ENCODE measurements at regions not wholly inside any gene's neighbourhood (a gene's known extent, or its start where the extent isn't known, plus 50 kb on each side); places are given as distances from the start of the nearest gene placed in this dataset.
"Not testable (repeated sequence)": the region's sequence is repeated elsewhere in the genome, so short reads cannot be mapped to it uniquely, and the experiment has no call there.

DNA sequence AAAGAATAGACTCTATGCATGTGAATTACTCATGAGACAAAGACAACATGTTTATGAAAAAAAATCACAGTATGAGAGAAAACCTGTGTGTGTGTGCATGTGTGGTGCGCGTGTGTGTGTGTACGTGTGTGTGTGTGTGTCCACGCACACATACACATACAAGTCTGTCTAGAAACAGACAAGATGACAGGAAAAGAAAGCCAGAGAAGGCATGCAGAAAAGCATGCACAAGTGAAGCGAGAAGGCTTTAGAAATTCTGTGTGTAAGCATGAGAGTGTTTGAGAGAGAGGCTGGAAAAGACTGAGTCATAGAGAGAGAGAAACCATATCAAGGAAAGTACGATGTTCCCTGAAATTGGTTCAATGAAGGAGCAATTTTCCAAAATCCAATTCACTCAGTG lies 566.4 kb upstream of the C16orf82 start:
- no peak overlapping the region for H3K27ac ChIP-seq
- TF ChIP-seq, protein P1, sequence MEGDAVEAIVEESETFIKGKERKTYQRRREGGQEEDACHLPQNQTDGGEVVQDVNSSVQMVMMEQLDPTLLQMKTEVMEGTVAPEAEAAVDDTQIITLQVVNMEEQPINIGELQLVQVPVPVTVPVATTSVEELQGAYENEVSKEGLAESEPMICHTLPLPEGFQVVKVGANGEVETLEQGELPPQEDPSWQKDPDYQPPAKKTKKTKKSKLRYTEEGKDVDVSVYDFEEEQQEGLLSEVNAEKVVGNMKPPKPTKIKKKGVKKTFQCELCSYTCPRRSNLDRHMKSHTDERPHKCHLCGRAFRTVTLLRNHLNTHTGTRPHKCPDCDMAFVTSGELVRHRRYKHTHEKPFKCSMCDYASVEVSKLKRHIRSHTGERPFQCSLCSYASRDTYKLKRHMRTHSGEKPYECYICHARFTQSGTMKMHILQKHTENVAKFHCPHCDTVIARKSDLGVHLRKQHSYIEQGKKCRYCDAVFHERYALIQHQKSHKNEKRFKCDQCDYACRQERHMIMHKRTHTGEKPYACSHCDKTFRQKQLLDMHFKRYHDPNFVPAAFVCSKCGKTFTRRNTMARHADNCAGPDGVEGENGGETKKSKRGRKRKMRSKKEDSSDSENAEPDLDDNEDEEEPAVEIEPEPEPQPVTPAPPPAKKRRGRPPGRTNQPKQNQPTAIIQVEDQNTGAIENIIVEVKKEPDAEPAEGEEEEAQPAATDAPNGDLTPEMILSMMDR (conservative IDR thresholded peaks at IDR 0.05): no peak

DNA sequence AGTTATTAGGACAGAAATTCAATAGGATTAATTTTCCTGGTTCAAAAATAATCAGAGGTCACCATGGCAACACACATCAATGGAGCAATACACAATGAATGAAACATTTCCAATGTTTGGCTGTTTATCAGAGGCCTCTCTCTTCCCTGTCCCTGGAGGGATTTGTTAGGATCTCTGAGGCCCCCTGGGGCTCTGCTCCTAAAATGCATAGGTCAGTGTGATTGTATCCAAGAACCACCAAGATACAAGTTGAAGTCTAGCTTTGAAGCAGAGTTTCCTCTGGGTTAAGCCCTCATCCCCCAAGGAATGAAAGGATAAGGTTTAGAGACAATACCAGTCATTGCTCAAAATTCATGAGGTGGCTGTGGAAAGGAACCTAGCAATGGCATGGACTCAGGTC lies 561.2 kb upstream of the C16orf82 start:
- H3K27ac ChIP-seq: no peak overlapping the region

DNA sequence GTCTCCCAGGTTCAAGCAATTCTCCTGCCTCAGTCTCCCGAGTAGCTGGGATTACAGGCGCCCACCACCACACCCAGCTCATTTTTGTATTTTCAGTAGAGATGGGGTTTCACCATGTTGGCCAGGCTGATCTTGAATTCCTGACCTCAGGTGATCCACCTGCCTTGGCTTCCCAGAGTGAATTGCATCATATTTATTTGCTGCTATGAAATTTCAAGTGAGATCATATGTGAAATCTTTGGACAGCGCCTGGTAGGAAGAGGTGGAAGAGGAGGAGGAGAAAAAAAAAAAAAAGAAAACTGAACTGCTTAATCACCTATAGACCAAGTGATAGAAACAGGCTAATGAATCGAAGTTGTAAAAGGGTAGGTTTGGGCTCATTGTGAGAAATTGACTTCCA lies 557.8 kb upstream of the C16orf82 start:
- H3K27ac ChIP-seq: not testable (repeated sequence)

More for the DNA sequence above, 561.2 kb upstream of the C16orf82 start:
- TF ChIP-seq, protein P1 (conservative IDR thresholded peaks at IDR 0.05): no peak

DNA sequence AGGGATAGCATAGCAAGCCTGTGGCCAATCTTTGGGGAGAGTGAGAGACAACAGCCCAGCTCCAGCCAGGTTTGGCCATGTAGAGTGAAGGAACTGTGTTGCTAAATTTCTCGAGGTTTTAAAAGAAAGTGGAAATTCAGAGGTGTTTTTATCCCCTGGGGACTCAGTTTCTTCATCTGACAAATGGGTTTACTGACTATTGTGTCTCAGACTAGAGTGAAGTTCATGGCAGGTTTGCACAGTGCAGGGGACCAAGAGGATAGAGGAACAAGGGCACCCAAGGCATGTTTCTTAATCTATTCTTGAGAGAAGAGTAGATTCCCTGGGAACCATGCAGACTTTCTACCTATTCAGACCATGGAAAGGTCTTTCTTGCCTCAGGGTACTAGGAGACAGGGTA lies 555.8 kb upstream of the C16orf82 start:
- TF ChIP-seq, protein P1 (conservative IDR thresholded peaks at IDR 0.05): no peak
- no peak overlapping the region for H3K27ac ChIP-seq

DNA sequence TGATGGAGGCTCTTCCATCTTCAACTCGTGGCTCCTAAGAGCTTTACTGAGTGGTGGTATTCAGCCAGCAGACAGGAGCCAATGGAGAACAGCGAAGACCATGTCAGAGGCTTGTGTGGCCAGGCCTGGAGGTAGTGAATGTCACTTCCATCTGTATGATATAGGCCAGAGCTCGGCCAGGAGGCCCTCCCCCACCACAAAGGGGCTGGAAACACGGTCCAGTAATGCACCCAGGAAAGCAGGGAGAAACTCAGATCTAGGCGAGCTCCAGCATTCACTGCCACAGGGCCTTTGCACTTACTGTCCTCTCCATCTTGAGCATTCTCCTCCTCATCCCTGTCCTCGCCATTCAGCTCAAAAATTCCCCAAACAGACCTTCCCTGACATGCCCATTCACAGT lies 555.3 kb upstream of the C16orf82 start:
- no peak overlapping the region for H3K27ac ChIP-seq
- TF ChIP-seq, protein P1 (conservative IDR thresholded peaks at IDR 0.05): no peak

DNA sequence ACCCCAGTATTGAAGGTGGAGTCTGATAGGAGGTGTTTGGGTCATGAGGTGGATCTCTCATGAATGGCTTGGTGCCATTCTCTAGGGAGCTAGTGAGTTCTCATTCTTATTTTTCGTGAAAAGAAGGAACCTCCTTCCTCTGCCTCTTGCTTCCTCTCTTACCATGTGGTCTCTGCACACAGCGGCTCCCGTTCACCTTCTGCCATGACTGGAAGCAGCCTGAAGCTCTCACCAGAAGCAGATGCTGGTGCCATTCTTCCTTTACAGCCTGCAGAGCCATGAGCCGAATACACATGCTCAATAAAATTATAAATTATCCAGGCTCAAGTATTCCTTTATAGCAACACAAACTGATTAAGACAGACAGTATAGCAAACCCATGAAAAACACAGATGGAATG lies 545.1 kb upstream of the C16orf82 start:
- TF ChIP-seq, protein P1 (conservative IDR thresholded peaks at IDR 0.05): no peak
- H3K27ac ChIP-seq: no peak overlapping the region

DNA sequence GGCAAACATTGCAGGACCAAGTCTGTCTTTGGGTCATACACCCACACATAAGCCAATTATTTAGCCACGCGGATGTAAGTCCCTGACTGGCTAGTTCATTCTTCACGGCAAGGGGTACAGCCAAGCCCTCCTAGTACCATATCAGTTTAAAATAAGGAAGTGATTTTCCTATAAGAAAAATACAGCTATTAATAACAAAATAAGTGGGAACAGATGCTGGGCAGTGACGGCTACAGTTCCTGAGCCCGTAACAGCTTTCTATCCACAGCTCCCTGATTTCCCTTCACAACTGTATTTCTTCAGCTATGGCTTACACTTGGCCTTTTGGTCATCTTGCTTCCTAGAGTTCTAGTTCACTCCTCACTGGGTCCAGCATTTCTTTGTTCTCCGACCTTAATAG lies 542.4 kb upstream of the C16orf82 start:
- no peak overlapping the region for H3K27ac ChIP-seq
- TF ChIP-seq, protein P1 (conservative IDR thresholded peaks at IDR 0.05): no peak

DNA sequence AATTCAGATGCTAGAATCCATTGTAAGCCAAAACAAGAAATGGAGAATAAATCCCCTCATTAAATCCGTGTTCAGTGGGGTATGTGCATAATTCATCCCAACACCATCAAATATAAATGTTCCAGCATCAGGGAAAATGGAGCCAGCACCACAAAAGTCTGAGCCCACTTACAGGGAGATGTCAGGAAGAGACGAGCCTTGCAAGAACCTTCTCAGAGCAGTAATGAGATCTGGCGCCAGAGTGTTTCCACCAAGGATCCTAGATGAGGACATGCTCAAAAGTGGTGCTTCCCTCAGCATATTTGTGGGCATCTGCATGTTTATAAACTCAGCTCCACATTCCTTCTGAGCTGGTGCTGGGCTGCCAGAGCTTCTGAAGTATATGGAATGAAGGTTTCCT lies 541.9 kb upstream of the C16orf82 start:
- TF ChIP-seq, protein P1 (conservative IDR thresholded peaks at IDR 0.05): no peak
- H3K27ac ChIP-seq: no peak overlapping the region

Data from VCaP (cell line).